HG02759 (cell line): ENCODE measurements at regions not wholly inside any gene's neighbourhood (a gene's known extent, or its start where the extent isn't known, plus 50 kb on each side); places are given as distances from the start of the nearest gene placed in this dataset.

ENCODE experiments used
- ATAC-seq: cut with Tn5 transposase; IDR thresholded peaks from one replicate; pipeline ENCODE4 v1.9.1; 2021; ENCODE audit warnings: mild to moderate bottlenecking, moderate library complexity; ENCODE audit not compliant: unreplicated experiment

GRCh38 chr4:89665662-89666061 lies 171.3 kb downstream of the SNCA start:
- no peak for ATAC-seq

- ATAC-seq: no peak
Observed at GRCh38 chr4:89664521-89664920, 172.4 kb downstream of the SNCA start.

- ATAC-seq: no peak
Observed at GRCh38 chr4:89661173-89661899, 175.6 kb downstream of the SNCA start.

- no peak for ATAC-seq
Observed at GRCh38 chr4:89660444-89661172, 176.4 kb downstream of the SNCA start.

- ATAC-seq: peak; percentile 80
Observed at GRCh38 chr4:89658701-89659024, 178.3 kb downstream of the SNCA start.

GRCh38 chr4:89657931-89658700 lies 178.8 kb downstream of the SNCA start:
- ATAC-seq: peak; percentile 79

GRCh38 chr4:89653012-89653411 lies 183.9 kb downstream of the SNCA start:
- no peak for ATAC-seq

- ATAC-seq: no peak
Observed at GRCh38 chr4:89645482-89645881, 191.5 kb downstream of the SNCA start.

GRCh38 chr4:89641367-89641687 lies 195.6 kb downstream of the SNCA start:
- no peak for ATAC-seq

GRCh38 chr4:89640620-89641366 lies 196.2 kb downstream of the SNCA start:
- ATAC-seq: no peak

GRCh38 chr4:89639395-89639794 lies 197.6 kb downstream of the SNCA start:
- ATAC-seq: no peak

- ATAC-seq: no peak
Observed at GRCh38 chr4:89625599-89626293, 211.2 kb downstream of the SNCA start.

GRCh38 chr4:89619206-89619962 lies 217.6 kb downstream of the SNCA start:
- peak; percentile 50 for ATAC-seq

GRCh38 chr4:89618151-89618550 lies 218.8 kb downstream of the SNCA start:
- ATAC-seq: no peak

GRCh38 chr4:89617317-89617716 lies 219.6 kb downstream of the SNCA start:
- peak; percentile 60 for ATAC-seq

- no peak for ATAC-seq
Observed at GRCh38 chr4:89616382-89616781, 220.6 kb downstream of the SNCA start.

- ATAC-seq: no peak
Observed at GRCh38 chr4:89615051-89615450, 221.9 kb downstream of the SNCA start.

- ATAC-seq: no peak
Observed at GRCh38 chr4:89614155-89614554, 222.8 kb downstream of the SNCA start.

GRCh38 chr4:89610236-89610635 lies 226.7 kb downstream of the SNCA start:
- ATAC-seq: no peak

- ATAC-seq: no peak
Observed at GRCh38 chr4:89609756-89610155, 227.2 kb downstream of the SNCA start.
